Activated T-helper 2 cell treated with anti-CD3 and anti-CD28 coated beads, Interferon-gamma antibody, Interleukin-2, Interleukin-4, amounts not matched to agents 10 μg/mL and 5 μg/mL and 100 μg/mL, durations not matched to agents 14 hours and 24 hours and 36 hours (primary cell): ENCODE measurements at regions not wholly inside any gene's neighbourhood (a gene's known extent, or its start where the extent isn't known, plus 50 kb on each side); places are given as distances from the start of the nearest gene placed in this dataset.

Experiments used
- DNase-seq: peaks from one replicate; pipeline ENCODE4 v3.0.0; 2021; ENCODE audit warnings: low spot score
- H3K27ac Mint-ChIP-seq: one replicate; pipeline ENCODE4 v1.8.0; 2021; ENCODE audit warnings: mixed read lengths
- H3K27me3 Mint-ChIP-seq: one replicate; pipeline ENCODE4 v1.8.0; 2021; ENCODE audit warnings: low read depth, mixed read lengths
- H3K36me3 Mint-ChIP-seq: one replicate; pipeline ENCODE4 v1.8.0; 2021; ENCODE audit warnings: low read depth, mixed read lengths
- H3K4me1 Mint-ChIP-seq: one replicate; pipeline ENCODE4 v1.8.0; 2021; ENCODE audit warnings: low read depth, mixed read lengths
- H3K4me3 Mint-ChIP-seq: one replicate; pipeline ENCODE4 v1.8.0; 2021; ENCODE audit warnings: low read depth, mild to moderate bottlenecking, moderate library complexity, mixed read lengths
- H3K9me3 Mint-ChIP-seq: one replicate; pipeline ENCODE4 v1.8.0; 2021; ENCODE audit warnings: mixed read lengths
- intact Hi-C: fragments of 100-400 bp; cut with micrococcal nuclease; formaldehyde crosslinking; loops from one replicate; pipeline ENCODE4 v1.15.1; 2023

DNA sequence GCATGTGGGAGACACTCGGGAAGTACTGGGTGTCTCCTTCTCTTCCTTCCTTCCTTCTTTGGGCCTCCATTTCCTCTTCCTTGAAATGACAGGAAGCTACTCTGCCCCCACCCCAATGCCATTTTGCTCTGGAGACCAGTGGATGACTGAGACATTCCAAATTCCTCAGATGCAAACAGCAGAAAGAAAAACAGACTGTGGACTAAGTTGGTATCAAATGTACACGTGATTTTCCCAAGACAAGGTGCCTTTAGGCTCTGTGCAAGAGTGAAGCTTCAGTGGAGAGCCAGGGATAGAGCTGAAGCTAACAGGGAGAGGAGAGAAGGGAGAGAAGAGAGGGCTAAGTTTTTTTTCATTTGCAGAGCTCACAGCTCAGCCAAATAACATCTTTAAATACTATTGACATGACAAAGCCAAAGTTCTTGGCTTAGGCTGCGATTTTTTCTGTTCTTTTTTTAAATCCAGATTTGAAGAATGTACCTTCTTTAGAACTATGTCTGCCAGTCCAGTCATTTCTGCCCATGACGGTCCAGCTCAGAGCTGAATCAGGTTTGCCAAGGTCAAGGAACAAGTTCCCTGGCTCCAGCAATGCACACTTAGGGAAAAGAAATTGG lies 84.5 kb upstream of the LCLAT1 start:
- intact Hi-C loops: no loop called here
- DNase-seq: no peak
- Mint-ChIP-seq H3K4me3 (no peak overlapping the region), H3K9me3 (no peaks in the 10 kb centered on the region), H3K27me3 (no peaks in the 10 kb centered on the region), H3K4me1 (peaks cover 20% of the 10 kb centered on the region), H3K36me3 (no peaks in the 10 kb centered on the region), H3K27ac (no peak overlapping the region)

DNA sequence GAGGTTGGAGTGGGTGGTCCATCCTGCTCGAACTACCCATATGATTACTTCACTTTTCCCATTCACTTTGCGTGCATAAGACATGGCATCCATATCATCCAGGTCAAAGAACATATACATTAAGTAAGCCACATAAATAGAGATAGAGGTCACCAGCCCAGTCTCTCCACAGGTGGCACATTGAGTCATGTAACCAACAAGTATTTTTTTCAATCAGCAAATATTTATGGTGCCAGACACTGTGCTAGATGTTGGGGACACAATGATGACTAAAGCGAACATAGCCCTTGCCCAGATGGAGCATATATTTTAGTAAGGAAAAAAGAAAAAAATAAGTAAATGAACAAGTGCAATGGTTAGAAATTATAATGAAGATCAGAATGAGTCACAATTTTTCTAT lies 83.6 kb upstream of the LCLAT1 start:
- no peaks in the 10 kb centered on the region for H3K36me3 Mint-ChIP-seq
- H3K9me3 Mint-ChIP-seq: no peaks in the 10 kb centered on the region
- intact Hi-C loops: no loop called here
- DNase-seq: no peak
- H3K4me3 Mint-ChIP-seq: no peak overlapping the region
- H3K27me3 Mint-ChIP-seq: no peaks in the 10 kb centered on the region
- peaks cover 20% of the 10 kb centered on the region for H3K4me1 Mint-ChIP-seq
- no peak overlapping the region for H3K27ac Mint-ChIP-seq

DNA sequence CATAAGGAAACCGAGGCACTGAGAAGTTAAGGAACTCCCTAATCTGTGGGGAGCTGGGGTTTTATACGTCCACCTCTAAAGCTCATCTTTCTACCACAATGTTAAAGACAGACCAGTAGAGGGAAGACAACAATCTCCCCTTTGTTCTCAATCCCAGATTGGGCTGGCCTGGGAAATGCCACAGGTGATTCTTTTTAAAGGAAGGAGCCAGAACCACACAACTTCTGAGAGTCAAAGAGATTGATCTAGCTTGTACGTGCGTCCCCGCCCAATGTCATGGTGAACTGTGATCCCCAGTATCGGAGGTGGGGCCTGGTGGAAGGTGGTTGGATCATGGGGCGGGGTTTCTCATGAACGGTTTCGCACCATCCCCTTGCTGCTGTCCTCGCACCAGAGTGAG lies 81.8 kb upstream of the LCLAT1 start:
- peaks cover 20% of the 10 kb centered on the region for H3K4me1 Mint-ChIP-seq
- H3K36me3 Mint-ChIP-seq: no peaks in the 10 kb centered on the region
- no peak overlapping the region for H3K4me3 Mint-ChIP-seq
- H3K27ac Mint-ChIP-seq: no peak overlapping the region
- H3K9me3 Mint-ChIP-seq: no peaks in the 10 kb centered on the region
- no peaks in the 10 kb centered on the region for H3K27me3 Mint-ChIP-seq
- DNase-seq: no peak
- intact Hi-C loops: no loop called here

DNA sequence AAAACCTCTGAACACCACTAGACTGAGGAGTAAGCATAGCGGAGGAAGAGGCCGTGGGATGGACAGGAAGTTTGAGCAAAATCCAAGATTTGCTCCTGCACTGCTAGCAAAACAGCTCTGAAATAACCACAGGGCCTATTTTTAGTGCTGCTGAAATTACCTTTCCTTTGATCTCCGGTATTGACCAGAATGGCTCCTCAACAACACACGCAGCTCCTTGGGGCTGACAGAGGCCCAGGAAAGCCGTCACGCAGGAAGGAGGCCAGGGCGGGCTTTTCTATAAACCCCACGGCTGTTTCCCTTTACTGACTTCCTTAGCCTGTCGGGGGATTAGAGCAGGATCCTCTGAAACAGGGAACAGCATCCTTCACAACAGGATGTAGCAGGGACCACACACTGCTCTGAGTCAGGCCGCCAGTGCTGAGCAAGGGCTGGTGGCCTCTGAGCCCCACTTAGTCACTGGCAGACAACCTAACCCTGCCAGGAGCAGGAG lies 80.8 kb upstream of the LCLAT1 start:
- H3K27ac Mint-ChIP-seq: peak overlapping the region; percentile 69
- intact Hi-C loops: no loop called here
- H3K9me3 Mint-ChIP-seq: no peaks in the 10 kb centered on the region
- peaks cover 22% of the 10 kb centered on the region for H3K4me1 Mint-ChIP-seq
- no peaks in the 10 kb centered on the region for H3K27me3 Mint-ChIP-seq
- no peak for DNase-seq
- no peaks in the 10 kb centered on the region for H3K36me3 Mint-ChIP-seq
- H3K4me3 Mint-ChIP-seq: no peak overlapping the region

DNA sequence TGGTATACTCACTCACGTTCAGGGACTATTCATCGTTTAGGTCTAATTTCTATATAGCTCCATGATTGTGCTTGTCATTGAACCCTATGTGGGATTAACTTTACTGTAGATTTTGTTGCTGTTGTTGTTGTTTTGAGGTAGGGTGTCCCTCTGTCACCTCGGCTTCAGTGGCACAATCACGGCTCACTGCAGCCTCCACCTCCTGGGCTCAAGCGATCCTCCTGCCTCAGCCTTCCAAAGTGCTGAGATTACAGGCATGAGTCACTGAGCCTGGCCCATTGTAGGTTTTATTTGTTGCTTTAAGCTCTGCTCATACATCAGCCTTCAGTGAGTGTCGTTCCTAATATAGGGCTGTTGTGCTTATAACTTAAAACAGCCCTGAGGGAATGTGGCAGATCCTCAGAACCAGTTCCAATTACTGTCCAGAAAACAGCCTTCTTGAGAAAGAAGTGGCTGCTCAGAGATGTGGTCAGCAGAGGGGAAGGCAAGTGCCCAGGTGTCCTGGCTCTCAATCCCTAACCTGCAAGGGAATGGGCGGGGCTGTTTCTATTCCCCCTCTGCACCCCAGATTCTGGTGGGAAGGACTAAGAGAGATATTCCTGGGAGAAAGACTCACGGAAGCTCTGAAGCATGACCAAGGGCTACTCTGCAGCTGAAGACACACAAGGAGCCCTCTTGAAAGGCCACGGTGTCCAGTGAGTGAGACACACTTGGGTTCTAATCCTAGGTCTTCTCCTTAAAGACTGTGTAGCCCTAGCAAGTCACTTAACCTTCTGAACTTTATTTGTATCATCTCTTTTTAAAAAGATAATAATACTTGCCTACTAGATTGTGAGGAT lies 79.6 kb upstream of the LCLAT1 start:
- no peak for DNase-seq
- intact Hi-C loops: no loop called here
- Mint-ChIP-seq H3K36me3 (no peaks in the 10 kb centered on the region), H3K4me3 (no peak overlapping the region), H3K27ac (no peak overlapping the region), H3K4me1 (peaks cover 25% of the 10 kb centered on the region), H3K27me3 (no peaks in the 10 kb centered on the region), H3K9me3 (no peaks in the 10 kb centered on the region)

DNA sequence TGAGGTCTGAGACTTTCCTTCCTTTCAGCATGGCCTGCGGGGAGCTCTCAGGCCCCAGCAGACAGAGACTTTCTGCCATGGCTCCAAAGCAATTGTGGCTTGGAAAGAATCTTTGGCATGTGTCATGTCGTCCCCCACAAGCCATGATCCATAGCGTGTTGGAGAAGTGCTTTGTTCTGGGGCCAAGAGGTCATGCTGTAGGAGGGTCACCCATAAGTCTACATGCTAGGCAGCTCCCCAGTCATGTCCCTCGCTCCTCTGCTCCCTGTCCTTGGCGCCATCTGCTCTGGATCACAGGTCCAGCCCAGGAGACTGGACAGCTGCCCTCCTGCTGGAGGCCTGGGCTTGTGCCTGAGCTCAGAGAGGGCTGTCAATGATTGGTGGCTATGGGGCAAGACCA lies 78.8 kb upstream of the LCLAT1 start:
- H3K27ac Mint-ChIP-seq: no peak overlapping the region
- no peaks in the 10 kb centered on the region for H3K27me3 Mint-ChIP-seq
- H3K4me3 Mint-ChIP-seq: no peak overlapping the region
- H3K4me1 Mint-ChIP-seq: peaks cover 24% of the 10 kb centered on the region
- no peaks in the 10 kb centered on the region for H3K9me3 Mint-ChIP-seq
- intact Hi-C loops: no loop called here
- DNase-seq: no peak
- H3K36me3 Mint-ChIP-seq: no peaks in the 10 kb centered on the region

DNA sequence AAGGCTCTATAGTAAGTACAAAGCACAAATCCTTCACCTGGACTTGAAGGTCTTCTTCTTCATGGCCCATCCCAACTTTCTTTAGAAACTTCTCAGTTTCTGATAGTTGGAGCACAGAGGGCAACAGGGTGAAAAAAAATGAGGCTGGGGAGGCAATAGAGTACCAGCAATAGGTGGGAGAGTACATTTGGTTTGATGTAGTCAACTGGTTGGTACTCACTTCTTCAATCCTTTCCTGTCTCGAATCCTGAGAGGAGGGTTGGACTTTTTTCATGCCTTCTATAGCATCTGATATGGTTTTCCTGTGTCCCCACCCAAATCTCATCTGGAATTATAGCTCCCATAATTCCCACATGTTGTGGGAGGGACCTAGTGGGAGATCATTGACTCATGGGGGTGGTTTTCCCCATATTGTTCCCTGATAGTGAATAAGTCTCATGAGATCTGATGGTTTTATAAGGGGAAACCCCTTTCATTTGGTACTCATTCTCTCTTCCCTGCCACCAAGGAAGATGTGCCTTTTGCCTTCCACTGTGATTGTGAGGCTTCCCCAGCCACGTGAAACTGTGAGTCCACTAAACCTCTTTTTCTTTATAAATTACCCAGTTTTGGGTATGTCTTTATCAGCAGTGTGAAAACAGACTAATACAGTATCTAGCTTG lies 75.9 kb upstream of the LCLAT1 start:
- Mint-ChIP-seq H3K27ac (no peak overlapping the region), H3K27me3 (no peaks in the 10 kb centered on the region), H3K4me1 (peaks cover 29% of the 10 kb centered on the region), H3K4me3 (no peak overlapping the region), H3K9me3 (no peaks in the 10 kb centered on the region), H3K36me3 (no peaks in the 10 kb centered on the region)
- no peak for DNase-seq
- intact Hi-C loops: loop anchor here (5.0 kb wide), 1 partner anchor 41 kb away; no protein-coding TSS in a partner anchor

DNA sequence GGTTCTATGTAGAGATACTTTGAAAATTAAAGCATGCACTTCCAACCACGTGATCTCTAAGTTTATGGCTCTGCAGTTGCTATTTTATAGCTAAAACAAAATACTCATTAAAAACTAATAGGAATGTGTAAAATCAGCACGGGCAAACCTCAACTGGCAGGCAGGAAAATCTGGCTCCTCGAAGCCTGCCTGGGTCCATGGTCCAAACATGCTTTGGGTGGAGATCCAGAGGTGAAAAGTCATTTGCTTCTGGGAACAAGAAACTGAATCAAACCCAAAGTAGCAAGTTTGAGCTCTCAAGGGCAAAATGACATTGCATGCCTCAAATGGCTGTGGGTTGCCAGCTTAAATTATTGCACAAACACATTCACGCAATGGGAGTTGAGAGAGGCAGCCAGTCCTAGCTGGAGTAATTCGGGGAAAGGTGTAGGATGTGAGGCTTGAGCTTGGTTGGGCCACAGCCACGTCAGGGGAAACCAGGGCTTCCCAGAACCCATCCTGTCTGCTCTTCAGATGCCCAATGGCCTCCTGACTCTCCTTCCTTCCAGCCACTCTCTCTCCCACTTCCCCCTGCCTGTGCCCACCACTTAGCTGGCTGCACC lies 75.2 kb upstream of the LCLAT1 start:
- DNase-seq: no peak
- no peak overlapping the region for H3K4me3 Mint-ChIP-seq

DNA sequence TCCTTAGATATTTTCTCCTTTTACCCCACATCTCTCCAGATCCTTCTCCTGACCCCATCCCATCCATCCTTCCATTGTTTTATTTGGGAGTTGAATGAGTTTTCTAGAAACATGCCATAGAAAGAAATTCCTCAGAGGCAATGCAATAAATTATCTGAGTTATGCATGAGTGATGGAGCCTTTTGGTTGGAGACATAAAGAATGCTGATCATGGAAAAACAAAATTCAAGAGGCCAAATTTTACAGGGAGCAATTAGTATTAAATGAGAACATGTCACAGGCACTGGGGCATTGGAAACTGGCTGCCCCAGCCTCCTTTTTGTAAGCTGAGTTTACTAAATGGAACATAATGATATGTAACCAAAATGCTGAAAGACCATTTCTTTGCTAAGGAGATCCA lies 74.2 kb upstream of the LCLAT1 start:
- peaks cover 21% of the 10 kb centered on the region for H3K4me1 Mint-ChIP-seq
- intact Hi-C loops: loop anchor here (5.0 kb wide), 1 partner anchor 39 kb away; no protein-coding TSS in a partner anchor
- H3K36me3 Mint-ChIP-seq: no peaks in the 10 kb centered on the region
- no peak overlapping the region for H3K27ac Mint-ChIP-seq
- H3K4me3 Mint-ChIP-seq: no peak overlapping the region
- no peak for DNase-seq
- H3K27me3 Mint-ChIP-seq: no peaks in the 10 kb centered on the region
- H3K9me3 Mint-ChIP-seq: no peaks in the 10 kb centered on the region

More for the DNA sequence above, 75.2 kb upstream of the LCLAT1 start:
- H3K27ac Mint-ChIP-seq: peak overlapping the region; percentile 44
- H3K4me1 Mint-ChIP-seq: peaks cover 22% of the 10 kb centered on the region
- no peaks in the 10 kb centered on the region for H3K27me3 Mint-ChIP-seq
- intact Hi-C loops: loop anchor here (5.0 kb wide), 1 partner anchor 40 kb away; no protein-coding TSS in a partner anchor
- H3K9me3 Mint-ChIP-seq: no peaks in the 10 kb centered on the region
- no peaks in the 10 kb centered on the region for H3K36me3 Mint-ChIP-seq

DNA sequence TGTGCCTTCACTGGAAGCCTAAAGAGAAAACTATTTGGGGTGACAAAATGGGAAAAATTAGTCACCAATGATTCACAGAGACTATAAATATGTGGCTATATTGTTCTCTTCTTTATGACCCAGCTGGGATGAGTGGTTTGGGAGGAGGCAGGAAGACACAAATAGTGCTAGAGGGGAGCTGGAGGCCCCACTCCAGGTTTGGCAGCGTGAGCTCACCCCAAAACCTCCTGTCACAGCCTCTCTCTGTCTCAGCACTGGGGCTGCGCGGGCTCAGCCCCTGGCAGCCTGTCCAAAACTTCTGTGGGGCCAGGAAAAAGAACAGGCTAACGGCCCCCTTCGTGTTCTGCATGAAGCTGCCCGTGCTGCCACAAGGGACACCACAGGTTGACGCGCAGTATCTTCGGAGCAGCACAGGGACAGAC lies 73.2 kb upstream of the LCLAT1 start:
- intact Hi-C loops: loop anchor here (5.0 kb wide), 1 partner anchor 38 kb away; no protein-coding TSS in a partner anchor
- no peak overlapping the region for H3K27ac Mint-ChIP-seq

DNA sequence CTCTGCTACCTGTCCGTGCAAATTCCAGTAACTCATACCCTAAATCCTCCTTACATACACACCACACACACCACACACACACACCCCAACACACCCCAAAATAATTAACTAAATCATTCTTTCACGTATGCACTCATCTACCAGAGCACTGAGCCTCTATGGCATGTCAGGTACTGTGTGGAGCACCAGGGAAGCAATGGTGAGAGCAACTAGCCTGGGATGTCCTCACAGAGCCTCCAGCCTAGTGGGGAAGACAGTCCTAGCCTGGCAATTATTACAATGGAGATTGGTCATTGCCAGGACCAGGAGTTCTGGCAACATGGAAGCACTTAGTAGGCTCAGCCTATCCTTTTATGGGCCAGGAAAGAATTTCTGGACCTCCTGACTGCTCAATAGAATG lies 72.7 kb upstream of the LCLAT1 start:
- intact Hi-C loops: loop anchor here (5.0 kb wide), 1 partner anchor 38 kb away; no protein-coding TSS in a partner anchor
- Mint-ChIP-seq H3K27ac (no peak overlapping the region), H3K27me3 (no peaks in the 10 kb centered on the region), H3K36me3 (no peaks in the 10 kb centered on the region), H3K4me3 (no peak overlapping the region), H3K4me1 (peaks cover 21% of the 10 kb centered on the region), H3K9me3 (no peaks in the 10 kb centered on the region)
- DNase-seq: no peak

More for the DNA sequence above, 73.2 kb upstream of the LCLAT1 start:
- no peak overlapping the region for H3K4me3 Mint-ChIP-seq
- DNase-seq: no peak
- H3K4me1 Mint-ChIP-seq: peaks cover 21% of the 10 kb centered on the region
- no peaks in the 10 kb centered on the region for H3K27me3 Mint-ChIP-seq
- no peaks in the 10 kb centered on the region for H3K9me3 Mint-ChIP-seq
- H3K36me3 Mint-ChIP-seq: no peaks in the 10 kb centered on the region

DNA sequence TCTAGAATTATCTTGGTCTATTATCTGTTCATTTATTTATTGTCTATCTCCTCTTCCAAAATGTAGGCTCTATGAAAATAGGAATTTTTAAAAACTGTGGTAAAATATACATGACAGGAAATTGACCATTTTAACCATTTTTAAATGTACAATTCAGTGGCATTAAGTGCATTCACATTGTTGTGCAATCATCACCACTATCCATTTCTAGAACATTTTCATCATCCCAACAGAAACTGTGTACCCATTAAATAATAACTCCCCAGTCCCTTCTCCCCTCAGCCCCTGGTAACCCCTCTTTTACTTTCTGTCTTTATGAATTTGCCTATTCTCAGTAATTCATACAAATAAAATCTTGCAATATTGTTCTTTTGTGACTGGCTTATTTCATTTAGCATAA lies 71.1 kb upstream of the LCLAT1 start:
- Mint-ChIP-seq H3K9me3 (no peaks in the 10 kb centered on the region), H3K27ac (no peak overlapping the region), H3K27me3 (no peaks in the 10 kb centered on the region), H3K4me1 (peaks cover 21% of the 10 kb centered on the region), H3K36me3 (no peaks in the 10 kb centered on the region), H3K4me3 (no peak overlapping the region)
- no peak for DNase-seq
- intact Hi-C loops: no loop called here
